Neural crest cell (in vitro differentiated cells): ENCODE measurements at regions not wholly inside any gene's neighbourhood (a gene's known extent, or its start where the extent isn't known, plus 50 kb on each side); places are given as distances from the start of the nearest gene placed in this dataset.

Experiments used
- DNase-seq: peaks from one replicate; pipeline ENCODE4 v3.0.0; 2021; ENCODE audit warnings: low read depth, mixed read lengths, low spot score
- H3K27ac Mint-ChIP-seq: one replicate; pipeline ENCODE4 v1.8.0; 2021; ENCODE audit warnings: mild to moderate bottlenecking, mixed read lengths; ENCODE audit not compliant: unreplicated experiment
- H3K27me3 Mint-ChIP-seq: 2 replicates; pipeline ENCODE4 v1.8.0; 2021; ENCODE audit warnings: low read depth, mild to moderate bottlenecking, mixed read lengths
- H3K36me3 Mint-ChIP-seq: 2 replicates; pipeline ENCODE4 v1.8.0; 2021; ENCODE audit warnings: low read depth, mild to moderate bottlenecking, mixed read lengths
- H3K4me1 Mint-ChIP-seq: 2 replicates; pipeline ENCODE4 v1.8.0; 2021; ENCODE audit warnings: mixed read lengths
- H3K4me3 Mint-ChIP-seq: one replicate; pipeline ENCODE4 v1.8.0; 2021; ENCODE audit warnings: mild to moderate bottlenecking, mixed read lengths
- H3K9me3 Mint-ChIP-seq: 2 replicates; pipeline ENCODE4 v1.8.0; 2021; ENCODE audit warnings: mixed read lengths
- TF ChIP-seq, protein P1 (sequence below): fragments of 200-600 bp; sonication (generic); conservative IDR thresholded peaks from 2 replicates; pipeline ENCODE4 v1.5.0; 2021; ENCODE audit warnings: antibody characterized with exemption, mild to moderate bottlenecking

DNA sequence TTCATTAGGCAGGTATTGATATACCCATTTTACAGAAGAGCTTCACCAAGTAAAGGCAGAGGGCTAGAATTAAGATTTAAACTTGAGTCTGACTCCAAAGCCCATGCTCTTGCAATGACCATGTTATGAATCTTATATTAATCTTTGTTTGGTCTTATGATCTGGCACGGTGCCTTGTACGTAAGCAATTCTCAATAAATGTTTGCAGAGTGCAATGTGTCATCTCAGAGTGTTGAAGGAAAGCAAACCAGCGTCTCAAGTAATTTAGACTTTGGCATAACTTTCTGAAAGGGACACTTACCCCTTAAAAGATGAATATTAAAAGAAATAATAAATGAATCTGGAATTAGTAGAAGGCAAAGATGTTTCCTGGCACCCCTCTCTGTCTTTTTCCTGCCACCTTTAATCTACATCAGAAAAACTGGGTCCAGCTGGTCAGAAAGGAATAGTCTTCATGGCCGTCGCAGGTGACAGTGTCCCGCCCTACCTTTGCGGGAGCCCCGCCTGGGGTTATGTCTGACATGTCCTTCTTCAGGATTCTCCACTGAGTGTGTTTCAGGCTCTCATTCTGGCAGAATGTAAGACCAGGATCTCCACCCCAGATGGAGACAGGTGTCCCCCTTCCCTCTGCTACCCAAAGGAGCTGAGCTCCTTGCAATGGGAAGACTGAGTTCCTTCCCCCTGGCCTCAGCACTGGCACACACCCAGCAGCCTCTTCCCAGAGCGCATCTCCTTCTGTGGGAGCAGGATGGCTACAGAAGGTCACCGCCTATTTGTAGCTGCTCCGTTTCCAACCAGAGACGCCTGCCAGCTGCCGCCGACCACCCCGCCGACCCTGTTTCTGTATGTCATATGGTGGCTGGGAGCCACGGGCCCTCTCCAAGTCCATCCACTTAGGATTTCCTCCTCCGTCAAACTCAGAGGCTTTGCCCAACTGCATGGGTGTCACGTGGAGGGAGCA, 266.3 kb upstream of the ECI2 start:
- Mint-ChIP-seq H3K27ac (no peak overlapping the region), H3K4me1 (peaks cover 12% of the 10 kb centered on the region), H3K9me3 (peaks cover 4% of the 10 kb centered on the region), H3K36me3 (peaks cover 4% of the 10 kb centered on the region), H3K27me3 (no peaks in the 10 kb centered on the region), H3K4me3 (no peak overlapping the region)
- DNase-seq: no peak
- TF ChIP-seq, protein P1, sequence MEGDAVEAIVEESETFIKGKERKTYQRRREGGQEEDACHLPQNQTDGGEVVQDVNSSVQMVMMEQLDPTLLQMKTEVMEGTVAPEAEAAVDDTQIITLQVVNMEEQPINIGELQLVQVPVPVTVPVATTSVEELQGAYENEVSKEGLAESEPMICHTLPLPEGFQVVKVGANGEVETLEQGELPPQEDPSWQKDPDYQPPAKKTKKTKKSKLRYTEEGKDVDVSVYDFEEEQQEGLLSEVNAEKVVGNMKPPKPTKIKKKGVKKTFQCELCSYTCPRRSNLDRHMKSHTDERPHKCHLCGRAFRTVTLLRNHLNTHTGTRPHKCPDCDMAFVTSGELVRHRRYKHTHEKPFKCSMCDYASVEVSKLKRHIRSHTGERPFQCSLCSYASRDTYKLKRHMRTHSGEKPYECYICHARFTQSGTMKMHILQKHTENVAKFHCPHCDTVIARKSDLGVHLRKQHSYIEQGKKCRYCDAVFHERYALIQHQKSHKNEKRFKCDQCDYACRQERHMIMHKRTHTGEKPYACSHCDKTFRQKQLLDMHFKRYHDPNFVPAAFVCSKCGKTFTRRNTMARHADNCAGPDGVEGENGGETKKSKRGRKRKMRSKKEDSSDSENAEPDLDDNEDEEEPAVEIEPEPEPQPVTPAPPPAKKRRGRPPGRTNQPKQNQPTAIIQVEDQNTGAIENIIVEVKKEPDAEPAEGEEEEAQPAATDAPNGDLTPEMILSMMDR: no peak

DNA sequence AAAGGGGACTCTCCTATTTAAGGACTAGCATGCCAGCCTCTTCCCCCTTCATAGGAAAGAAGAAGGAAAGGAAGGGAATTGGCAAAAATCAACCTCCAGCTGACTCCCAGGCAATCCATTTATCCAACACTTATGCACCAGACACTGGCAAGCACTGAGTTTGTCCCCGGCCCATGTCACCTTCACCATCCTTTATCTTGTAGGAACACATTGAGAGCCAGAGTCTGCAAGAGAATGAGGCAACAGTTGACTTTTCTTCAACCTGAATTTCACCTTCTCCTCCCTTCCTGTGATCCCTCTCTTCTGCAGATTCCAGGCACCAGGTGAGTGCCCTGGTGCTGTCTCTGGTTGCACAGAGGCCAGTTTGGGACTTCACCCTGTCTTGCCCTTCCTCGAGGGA, 264.3 kb upstream of the ECI2 start:
- DNase-seq: no peak
- peaks cover 26% of the 10 kb centered on the region for H3K4me1 Mint-ChIP-seq
- no peak overlapping the region for H3K4me3 Mint-ChIP-seq
- H3K36me3 Mint-ChIP-seq: no peaks in the 10 kb centered on the region
- no peaks in the 10 kb centered on the region for H3K9me3 Mint-ChIP-seq
- TF ChIP-seq, protein P1: no peak
- H3K27ac Mint-ChIP-seq: no peak overlapping the region
- no peaks in the 10 kb centered on the region for H3K27me3 Mint-ChIP-seq

DNA sequence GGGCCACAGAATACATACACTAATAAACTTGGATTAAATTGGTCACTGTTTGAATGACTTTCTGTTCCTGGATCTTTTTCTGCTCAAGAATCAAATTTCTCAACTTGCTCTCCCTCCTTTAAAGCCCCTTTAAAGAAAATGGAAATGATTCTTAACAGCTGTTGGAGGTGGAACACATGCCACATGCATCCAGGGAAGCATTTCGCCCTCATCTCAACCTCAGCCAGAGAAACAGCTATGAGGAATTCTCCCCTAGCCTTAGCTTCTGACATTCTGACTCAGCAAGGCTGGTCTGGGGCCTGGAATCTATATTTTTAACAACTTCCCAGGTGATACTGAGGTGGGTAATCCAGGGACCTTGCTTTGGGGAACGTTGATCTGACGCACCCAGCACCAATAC, 263.4 kb upstream of the ECI2 start:
- H3K4me1 Mint-ChIP-seq: peaks cover 32% of the 10 kb centered on the region
- TF ChIP-seq, protein P1: no peak
- H3K9me3 Mint-ChIP-seq: no peaks in the 10 kb centered on the region
- no peaks in the 10 kb centered on the region for H3K36me3 Mint-ChIP-seq
- H3K27ac Mint-ChIP-seq: no peak overlapping the region
- no peaks in the 10 kb centered on the region for H3K27me3 Mint-ChIP-seq
- no peak for DNase-seq
- no peak overlapping the region for H3K4me3 Mint-ChIP-seq

DNA sequence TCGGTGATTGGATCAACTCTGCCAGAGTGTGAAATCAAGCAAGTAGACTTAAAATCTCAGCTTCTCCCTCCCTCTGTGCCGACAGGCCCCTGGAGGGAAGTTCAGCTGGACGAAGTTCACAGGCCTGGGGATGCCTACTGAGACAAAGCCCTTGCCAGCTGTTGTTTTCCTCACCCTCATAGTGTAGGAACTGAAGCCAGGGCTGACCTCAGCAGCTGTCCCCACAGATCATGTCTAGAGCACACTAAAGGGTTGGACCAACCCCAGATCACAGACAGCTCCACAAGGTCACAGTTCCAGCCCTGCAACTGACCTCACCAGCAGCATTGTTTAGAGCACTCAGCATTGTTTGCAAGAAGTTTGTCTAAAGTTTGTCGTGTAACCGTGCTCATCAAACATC, 261.9 kb upstream of the ECI2 start:
- Mint-ChIP-seq H3K9me3 (no peaks in the 10 kb centered on the region), H3K4me3 (no peak overlapping the region)
- DNase-seq: no peak

DNA sequence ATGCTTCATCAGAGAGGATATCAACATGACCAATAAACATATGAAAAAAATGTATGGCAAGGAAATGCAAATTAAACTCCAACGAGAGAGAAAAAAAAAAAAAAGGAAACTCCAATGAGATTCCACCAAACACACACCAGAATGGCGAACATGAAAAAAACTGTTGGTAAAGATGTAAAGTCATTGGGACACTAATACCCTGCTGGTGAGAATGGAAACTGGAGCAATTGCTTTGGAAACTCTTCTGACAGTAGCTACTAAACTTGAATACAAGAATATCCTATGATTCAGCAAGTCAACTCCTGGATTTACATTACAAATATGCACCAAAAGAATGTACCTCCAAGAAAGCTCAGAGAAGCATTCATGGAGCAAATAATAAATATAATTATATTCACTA, 260.7 kb upstream of the ECI2 start:
- Mint-ChIP-seq H3K4me1 (peaks cover 27% of the 10 kb centered on the region), H3K4me3 (no peak overlapping the region), H3K27ac (no peak overlapping the region), H3K9me3 (no peaks in the 10 kb centered on the region), H3K36me3 (no peaks in the 10 kb centered on the region), H3K27me3 (no peaks in the 10 kb centered on the region)
- TF ChIP-seq, protein P1: peak; percentile 44
- no peak for DNase-seq

More for the DNA sequence above, 261.9 kb upstream of the ECI2 start:
- Mint-ChIP-seq H3K4me1 (peaks cover 29% of the 10 kb centered on the region), H3K27ac (peak overlapping the region; percentile 88), H3K27me3 (no peaks in the 10 kb centered on the region), H3K36me3 (no peaks in the 10 kb centered on the region)
- TF ChIP-seq, protein P1: no peak
